Spleen (tissue), 11 donors: ENCODE measurements at regions not wholly inside any gene's neighbourhood (a gene's known extent, or its start where the extent isn't known, plus 50 kb on each side); places are given as distances from the start of the nearest gene placed in this dataset.

ENCODE experiments used
- DNase-seq: peaks from one replicate; pipeline ENCODE4 v3.0.0-alpha.2; 2020
- H3K27ac ChIP-seq, 8 donors: fragments of 200-600 bp; sonication (generic) in 7 of 8; 1 replicate in 4 of 8; 2 replicates in 4 of 8; pipeline versions ENCODE4 v1.5.0 to v1.8.0; 2016 to 2021; ENCODE audit warnings: inconsistent platforms in 4 of 8, mild to moderate bottlenecking in 4 of 8, moderate library complexity in 1 of 8
- H3K27me3 ChIP-seq, 7 donors: fragments of 200-600 bp; sonication (generic) in 6 of 7; replicated peaks in 1 of 7; 1 replicate in 4 of 7; 2 replicates in 3 of 7; pipeline versions ENCODE4 v1.5.0 to v1.8.0; 2016 to 2021; ENCODE audit warnings: inconsistent platforms in 3 of 7, mild to moderate bottlenecking in 1 of 7
- H3K36me3 ChIP-seq, 6 donors: fragments of 200-600 bp; sonication (generic) in 5 of 6; 1 replicate in 4 of 6; 2 replicates in 2 of 6; pipeline versions ENCODE4 v1.5.0 to v1.8.0; 2016 to 2021; ENCODE audit warnings: inconsistent platforms in 2 of 6
- H3K4me1 ChIP-seq, 6 donors: fragments of 200-600 bp; sonication (generic) in 5 of 6; 1 replicate in 3 of 6; 2 replicates in 3 of 6; pipeline versions ENCODE4 v1.5.0 to v1.8.0; 2016 to 2021; ENCODE audit warnings: inconsistent platforms in 3 of 6
- H3K4me3 ChIP-seq, 8 donors: fragments of 200-600 bp; sonication (generic) in 7 of 8; 1 replicate in 4 of 8; 2 replicates in 4 of 8; pipeline versions ENCODE4 v1.5.0 to v1.8.0; 2016 to 2021; ENCODE audit warnings: inconsistent platforms in 4 of 8, mild to moderate bottlenecking in 4 of 8, moderate library complexity in 2 of 8
- H3K9me3 ChIP-seq, 8 donors: fragments of 200-600 bp; sonication (generic) in 7 of 8; 1 replicate in 4 of 8; 2 replicates in 4 of 8; pipeline versions ENCODE4 v1.5.0 to v1.8.0; 2016 to 2021; ENCODE audit warnings: inconsistent platforms in 4 of 8
- POLR2A ChIP-seq, 3 donors: fragments of 450-650 bp; IDR thresholded peaks; one replicate each; pipeline ENCODE4 v1.5.1; 2017; ENCODE audit warnings: antibody characterized with exemption in 3 of 3, mild to moderate bottlenecking in 1 of 3
- POLR2AphosphoS5 ChIP-seq, 3 donors: sonication (generic); formaldehyde crosslinking; IDR thresholded peaks; one replicate each; pipeline ENCODE4 v1.5.1; 2017; ENCODE audit warnings: antibody characterized with exemption in 3 of 3
- WGBS, 5 donors: extraction: QIAGEN DNeasy Blood & Tissue Kit in 3 of 5; methylation state at CpG; one replicate each; pipeline versions ENCODE4 v1.1.5 to v1.1.7; 2013 to 2018; 5-methylcytosine and 5-hydroxymethylcytosine counted together
- intact Hi-C: fragments of 100-400 bp; cut with DNase I; formaldehyde crosslinking; loops from one replicate; pipeline ENCODE4 v1.15.0; 2023; ENCODE audit warnings: low total_unique reads
- TF ChIP-seq, protein P1 (sequence below), 11 experiments: fragments of 200-600 bp in 7 of 11; fragments of 450-650 bp in 4 of 11; sonication (generic) in 4 of 11; IDR thresholded peaks in 8 of 11; conservative IDR thresholded peaks in 3 of 11; 1 replicate in 7 of 11; 2 replicates in 4 of 11; pipeline versions ENCODE4 v1.4.0 to v1.8.0; 2016 to 2021; ENCODE audit warnings: antibody characterized with exemption in 11 of 11, inconsistent platforms in 4 of 11, mild to moderate bottlenecking in 1 of 11
- donor health status: healthy with polysubstance abuse.
- donor health status: DM: no; HTN: no; CAD: no; lungs with moderate emphysema.
- donor health status: DM: no; HTN: no; CAD: no.
- donor health status: Bipolar disorder and iron deficiency.
- donor health status: healthy.
- donor health status: DM: no; HTN: no; CAD: no.
- donor health status: DM: yes; HTN: yes; CAD: no.

DNA sequence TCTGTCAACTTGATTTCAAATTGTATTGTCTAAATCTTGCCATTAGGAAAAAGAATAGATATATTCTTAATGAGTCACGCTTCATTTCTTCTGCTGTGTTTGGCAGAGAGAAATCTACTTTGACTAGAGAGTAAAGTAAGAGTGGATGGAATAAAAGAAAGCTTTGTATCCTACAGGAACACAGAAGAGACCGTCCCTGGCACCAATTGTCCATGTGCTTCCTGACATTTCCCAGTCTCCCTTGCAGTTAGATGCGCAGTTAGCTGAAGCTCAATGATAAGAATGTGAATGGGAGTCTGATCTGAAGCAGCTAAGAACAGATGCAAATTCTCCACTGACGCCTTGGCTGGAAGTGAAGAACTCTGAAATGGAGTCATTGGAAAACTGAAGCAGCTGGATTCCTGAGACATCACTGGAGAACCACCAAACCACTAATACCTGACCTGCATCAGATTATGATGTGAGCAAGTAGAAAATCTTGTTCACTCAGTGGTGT is 528.2 kb upstream of the MARCKS start:
- H3K4me3 ChIP-seq: no peak overlapping the region
- no peaks in the 10 kb centered on the region for H3K9me3 ChIP-seq
- H3K36me3 ChIP-seq: no peaks in the 10 kb centered on the region
- TF ChIP-seq, protein P1, sequence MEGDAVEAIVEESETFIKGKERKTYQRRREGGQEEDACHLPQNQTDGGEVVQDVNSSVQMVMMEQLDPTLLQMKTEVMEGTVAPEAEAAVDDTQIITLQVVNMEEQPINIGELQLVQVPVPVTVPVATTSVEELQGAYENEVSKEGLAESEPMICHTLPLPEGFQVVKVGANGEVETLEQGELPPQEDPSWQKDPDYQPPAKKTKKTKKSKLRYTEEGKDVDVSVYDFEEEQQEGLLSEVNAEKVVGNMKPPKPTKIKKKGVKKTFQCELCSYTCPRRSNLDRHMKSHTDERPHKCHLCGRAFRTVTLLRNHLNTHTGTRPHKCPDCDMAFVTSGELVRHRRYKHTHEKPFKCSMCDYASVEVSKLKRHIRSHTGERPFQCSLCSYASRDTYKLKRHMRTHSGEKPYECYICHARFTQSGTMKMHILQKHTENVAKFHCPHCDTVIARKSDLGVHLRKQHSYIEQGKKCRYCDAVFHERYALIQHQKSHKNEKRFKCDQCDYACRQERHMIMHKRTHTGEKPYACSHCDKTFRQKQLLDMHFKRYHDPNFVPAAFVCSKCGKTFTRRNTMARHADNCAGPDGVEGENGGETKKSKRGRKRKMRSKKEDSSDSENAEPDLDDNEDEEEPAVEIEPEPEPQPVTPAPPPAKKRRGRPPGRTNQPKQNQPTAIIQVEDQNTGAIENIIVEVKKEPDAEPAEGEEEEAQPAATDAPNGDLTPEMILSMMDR (IDR thresholded peaks at IDR 0.05 in 8 of 11, conservative IDR thresholded peaks at IDR 0.05 in 3 of 11): no peak
- TF ChIP-seq POLR2AphosphoS5 (IDR thresholded peaks at IDR 0.05) (no peak), POLR2A (IDR thresholded peaks at IDR 0.05) (no peak)
- no peak overlapping the region for H3K27ac ChIP-seq
- H3K4me1 ChIP-seq: no peaks in the 10 kb centered on the region
- no peak for DNase-seq
- no peaks in the 10 kb centered on the region for H3K27me3 ChIP-seq
- 87 to 97% (median 90%) methylated on average over 4 of the region's 4 CpGs for WGBS, 5 donors
- intact Hi-C loops: no loop called here

DNA sequence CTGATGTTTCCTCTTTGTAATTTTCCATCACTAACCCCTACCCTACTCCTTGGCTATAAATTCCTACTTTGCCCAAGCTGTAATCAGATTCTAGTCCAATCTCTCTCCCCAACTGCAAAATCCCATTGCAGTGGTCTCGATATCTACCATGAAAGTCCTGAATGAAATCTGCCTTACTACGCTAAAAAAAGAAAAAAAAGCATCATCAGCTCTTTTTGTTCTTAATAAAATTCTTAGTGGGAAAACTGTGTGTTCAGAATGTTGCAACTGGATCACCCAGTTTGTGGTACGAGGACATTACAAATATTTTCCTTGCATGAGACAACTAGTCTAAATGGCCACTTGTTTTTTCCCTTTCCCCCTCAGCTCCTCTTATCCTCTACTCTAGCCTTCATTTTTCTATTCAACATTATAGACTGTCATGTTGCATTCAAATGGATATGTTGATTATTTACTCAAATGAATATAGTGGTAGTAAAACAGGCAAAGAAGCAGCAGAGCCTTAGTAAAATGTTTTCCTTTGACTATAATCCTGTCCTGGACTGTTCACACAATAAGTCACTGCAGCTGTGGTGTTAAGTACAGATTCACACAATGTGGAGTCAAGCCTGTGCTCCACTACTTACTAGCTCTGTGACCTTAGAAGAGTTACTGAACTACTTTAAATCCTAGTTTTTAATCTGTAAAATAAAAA is 527.1 kb upstream of the MARCKS start:
- WGBS, 5 donors: 87 to 96% (median 94%) methylated on average over 3 of the region's 3 CpGs

DNA sequence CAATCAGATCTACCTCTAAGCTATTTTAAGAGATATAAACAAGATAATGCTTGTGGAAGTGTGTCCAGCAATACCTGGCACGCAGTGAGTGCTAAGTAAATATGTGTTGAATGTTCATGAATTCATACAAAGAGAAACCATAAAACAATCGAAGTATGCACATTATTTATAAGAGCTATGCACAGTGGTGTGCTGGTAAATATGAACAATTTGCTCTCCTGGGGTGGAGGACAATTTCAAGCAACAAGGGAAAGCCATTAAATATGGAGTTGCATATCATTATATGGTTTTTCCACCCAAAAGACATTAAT is 526.6 kb upstream of the MARCKS start:
- H3K9me3 ChIP-seq: no peaks in the 10 kb centered on the region
- H3K27me3 ChIP-seq: no peaks in the 10 kb centered on the region
- 80 to 92% (median 87%) methylated on average over 2 of the region's 2 CpGs for WGBS, 5 donors
- no peaks in the 10 kb centered on the region for H3K36me3 ChIP-seq
- DNase-seq: no peak
- no peak overlapping the region for H3K4me3 ChIP-seq
- TF ChIP-seq, protein P1 (IDR thresholded peaks at IDR 0.05 in 8 of 11, conservative IDR thresholded peaks at IDR 0.05 in 3 of 11): no peak
- no peak for TF ChIP-seq POLR2AphosphoS5 (IDR thresholded peaks at IDR 0.05)
- TF ChIP-seq POLR2A (IDR thresholded peaks at IDR 0.05): no peak
- no peak overlapping the region for H3K27ac ChIP-seq
- intact Hi-C loops: no loop called here
- H3K4me1 ChIP-seq: no peaks in the 10 kb centered on the region

More for the DNA sequence above, 527.1 kb upstream of the MARCKS start:
- H3K4me1 ChIP-seq: no peaks in the 10 kb centered on the region
- no peak overlapping the region for H3K4me3 ChIP-seq
- H3K27ac ChIP-seq: no peak overlapping the region
- H3K36me3 ChIP-seq: no peaks in the 10 kb centered on the region
- H3K27me3 ChIP-seq: no peaks in the 10 kb centered on the region
- no peak for DNase-seq
- no peaks in the 10 kb centered on the region for H3K9me3 ChIP-seq
- intact Hi-C loops: no loop called here
- TF ChIP-seq POLR2A (IDR thresholded peaks at IDR 0.05) (no peak), POLR2AphosphoS5 (IDR thresholded peaks at IDR 0.05) (no peak)
- TF ChIP-seq, protein P1 (IDR thresholded peaks at IDR 0.05 in 8 of 11, conservative IDR thresholded peaks at IDR 0.05 in 3 of 11): no peak

DNA sequence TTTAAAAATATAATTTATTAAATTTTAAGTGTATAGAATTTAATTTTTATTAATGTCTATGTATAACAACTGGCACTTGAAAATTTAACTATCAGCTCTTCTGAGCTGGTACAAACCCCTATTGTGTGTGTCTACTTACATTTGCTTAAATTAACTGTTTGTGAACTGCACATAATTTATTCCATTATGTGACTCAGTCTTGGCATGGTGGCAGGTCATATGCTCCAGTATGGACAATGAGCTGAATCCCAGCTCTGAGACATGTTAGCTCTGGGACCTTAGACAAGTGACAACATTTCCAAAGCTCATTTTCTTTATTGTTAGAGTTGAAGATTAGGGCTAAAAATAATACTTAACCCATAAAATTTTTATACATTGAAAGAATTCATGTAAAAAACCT is 526.1 kb upstream of the MARCKS start:
- Histone ChIP-seq H3K27ac (no peak overlapping the region), H3K27me3 (no peaks in the 10 kb centered on the region), H3K4me3 (no peak overlapping the region), H3K4me1 (no peaks in the 10 kb centered on the region), H3K36me3 (no peaks in the 10 kb centered on the region), H3K9me3 (no peaks in the 10 kb centered on the region)
- no peak for TF ChIP-seq POLR2AphosphoS5 (IDR thresholded peaks at IDR 0.05)
- TF ChIP-seq POLR2A (IDR thresholded peaks at IDR 0.05): no peak
- TF ChIP-seq, protein P1 (IDR thresholded peaks at IDR 0.05 in 8 of 11, conservative IDR thresholded peaks at IDR 0.05 in 3 of 11): no peak
- intact Hi-C loops: no loop called here
- no peak for DNase-seq
